KMS-11 (cell line): ENCODE measurements at regions not wholly inside any gene's neighbourhood (a gene's known extent, or its start where the extent isn't known, plus 50 kb on each side); places are given as distances from the start of the nearest gene placed in this dataset.
"Not testable (repeated sequence)": the region's sequence is repeated elsewhere in the genome, so short reads cannot be mapped to it uniquely, and the experiment has no call there.

Source experiments
- H2AFZ ChIP-seq: fragments of 200-600 bp; sonication (generic); 2 replicates; pipeline ENCODE4 v1.6.1; 2016; ENCODE audit warnings: antibody characterized with exemption, mixed run types, low read depth
- H3K27ac ChIP-seq: fragments of 200-600 bp; sonication (generic); 2 replicates; pipeline ENCODE4 v1.6.1; 2016; ENCODE audit warnings: mild to moderate bottlenecking, mixed run types
- H3K27me3 ChIP-seq: fragments of 200-600 bp; sonication (generic); 2 replicates; pipeline ENCODE4 v1.6.1; 2017; ENCODE audit warnings: mild to moderate bottlenecking, low read depth, mixed run types, moderate library complexity; ENCODE audit not compliant: insufficient read depth
- H3K36me3 ChIP-seq: fragments of 200-600 bp; sonication (generic); 2 replicates; pipeline ENCODE4 v1.6.1; 2017; ENCODE audit warnings: mild to moderate bottlenecking, mixed run types; ENCODE audit not compliant: insufficient read depth
- H3K4me1 ChIP-seq: fragments of 200-600 bp; sonication (generic); 2 replicates; pipeline ENCODE4 v1.6.1; 2016; ENCODE audit warnings: mild to moderate bottlenecking, low read depth, mixed run types; ENCODE audit not compliant: poor library complexity, severe bottlenecking
- H3K4me2 ChIP-seq: fragments of 200-600 bp; sonication (generic); 2 replicates; pipeline ENCODE4 v1.7.0; 2016; ENCODE audit warnings: mild to moderate bottlenecking, mixed run types
- H3K4me3 ChIP-seq: fragments of 200-600 bp; sonication (generic); IDR thresholded peaks from 2 replicates; pipeline ENCODE4 v1.6.1; 2017; ENCODE audit warnings: low read depth, low read length, mixed read lengths; ENCODE audit not compliant: insufficient read depth
- H3K79me2 ChIP-seq: fragments of 200-600 bp; sonication (generic); 2 replicates; pipeline ENCODE4 v1.6.1; 2016; ENCODE audit warnings: low read depth, mixed run types; ENCODE audit not compliant: insufficient read depth
- H3K9ac ChIP-seq: fragments of 200-600 bp; sonication (generic); 2 replicates; pipeline ENCODE4 v1.6.1; 2016; ENCODE audit warnings: mild to moderate bottlenecking, mixed run types
- H4K20me1 ChIP-seq: fragments of 200-600 bp; sonication (generic); 2 replicates; pipeline ENCODE4 v1.6.1; 2016; ENCODE audit warnings: mild to moderate bottlenecking, mixed run types; ENCODE audit not compliant: insufficient read depth
- CTCF ChIP-seq: fragments of 200-600 bp; sonication (generic); conservative IDR thresholded peaks from 2 replicates; pipeline ENCODE4 v1.6.1; 2017; ENCODE audit warnings: low read depth, mild to moderate bottlenecking, antibody characterized with exemption, low read length, moderate library complexity, mixed read lengths

- H4K20me1 ChIP-seq = no peaks in the 10 kb centered on the region
- H3K27ac ChIP-seq = no peak overlapping the region
- no peaks in the 10 kb centered on the region for H3K36me3 ChIP-seq
- no peaks in the 10 kb centered on the region for H3K4me1 ChIP-seq
- no peak overlapping the region for H3K9ac ChIP-seq
- H3K4me2 ChIP-seq = no peak overlapping the region
- no peak overlapping the region for H3K4me3 ChIP-seq
- no peak for TF ChIP-seq CTCF
- H3K79me2 ChIP-seq = no peaks in the 10 kb centered on the region
- H3K27me3 ChIP-seq = no peaks in the 10 kb centered on the region
- no peak overlapping the region for H2AFZ ChIP-seq
These were observed 135.2 kb downstream of the GPR37 start for GRCh38 chr7:124630395-124630794.

- Histone ChIP-seq H4K20me1 (no peaks in the 10 kb centered on the region), H3K79me2 (no peaks in the 10 kb centered on the region), H3K4me1 (no peaks in the 10 kb centered on the region), H3K36me3 (no peaks in the 10 kb centered on the region), H3K9ac (no peak overlapping the region), H3K27ac (no peak overlapping the region), H3K4me2 (no peak overlapping the region), H3K4me3 (no peak overlapping the region), H3K27me3 (no peaks in the 10 kb centered on the region), H2AFZ (no peak overlapping the region)
- TF ChIP-seq CTCF = no peak
These were observed 146.7 kb downstream of the GPR37 start for GRCh38 chr7:124618871-124619270.

GRCh38 chr7:124618051-124618450 lies 147.5 kb downstream of the GPR37 start:
- H3K4me3 ChIP-seq, H2AFZ ChIP-seq, H4K20me1 ChIP-seq, H3K27me3 ChIP-seq, H3K4me1 ChIP-seq, H3K79me2 ChIP-seq, H3K9ac ChIP-seq, H3K4me2 ChIP-seq, H3K27ac ChIP-seq, H3K36me3 ChIP-seq: not testable (repeated sequence)

GRCh38 chr7:124603066-124603465 lies 162.5 kb downstream of the GPR37 start:
- no peaks in the 10 kb centered on the region for H3K79me2 ChIP-seq
- H3K4me3 ChIP-seq = no peak overlapping the region
- no peak overlapping the region for H3K9ac ChIP-seq
- no peak overlapping the region for H3K27ac ChIP-seq
- no peaks in the 10 kb centered on the region for H3K36me3 ChIP-seq
- no peak overlapping the region for H3K4me2 ChIP-seq
- H4K20me1 ChIP-seq = no peaks in the 10 kb centered on the region
- no peak overlapping the region for H2AFZ ChIP-seq
- H3K27me3 ChIP-seq = no peaks in the 10 kb centered on the region
- H3K4me1 ChIP-seq = no peaks in the 10 kb centered on the region
- no peak for TF ChIP-seq CTCF

GRCh38 chr7:124597509-124597908 lies 168.1 kb downstream of the GPR37 start:
- no peaks in the 10 kb centered on the region for H3K79me2 ChIP-seq
- no peak overlapping the region for H3K9ac ChIP-seq
- no peak overlapping the region for H3K27ac ChIP-seq
- no peak overlapping the region for H2AFZ ChIP-seq
- no peaks in the 10 kb centered on the region for H3K27me3 ChIP-seq
- H3K4me3 ChIP-seq = no peak overlapping the region
- no peaks in the 10 kb centered on the region for H3K4me1 ChIP-seq
- H4K20me1 ChIP-seq = no peaks in the 10 kb centered on the region
- no peak overlapping the region for H3K4me2 ChIP-seq
- no peaks in the 10 kb centered on the region for H3K36me3 ChIP-seq
- TF ChIP-seq CTCF = no peak
